Fibroblast of villous mesenchyme (primary cell): ENCODE measurements at regions not wholly inside any gene's neighbourhood (a gene's known extent, or its start where the extent isn't known, plus 50 kb on each side); places are given as distances from the start of the nearest gene placed in this dataset.
"Not testable (repeated sequence)": the region's sequence is repeated elsewhere in the genome, so short reads cannot be mapped to it uniquely, and the experiment has no call there.

Experiments used
- DNase-seq: peaks from one replicate; pipeline ENCODE4 v3.0.0-alpha.2; 2010; ENCODE audit warnings: low read depth
- H3K4me3 ChIP-seq: 2 replicates; pipeline ENCODE4 v1.5.1; 2011; ENCODE audit warnings: low read depth, mild to moderate bottlenecking, low read length
- TF ChIP-seq, protein P1 (sequence below): IDR thresholded peaks from 2 replicates; pipeline ENCODE4 v1.5.1; 2012; ENCODE audit warnings: low read depth, mild to moderate bottlenecking, low read length; ENCODE audit not compliant: insufficient read depth

- no peak for DNase-seq
- TF ChIP-seq, protein P1, sequence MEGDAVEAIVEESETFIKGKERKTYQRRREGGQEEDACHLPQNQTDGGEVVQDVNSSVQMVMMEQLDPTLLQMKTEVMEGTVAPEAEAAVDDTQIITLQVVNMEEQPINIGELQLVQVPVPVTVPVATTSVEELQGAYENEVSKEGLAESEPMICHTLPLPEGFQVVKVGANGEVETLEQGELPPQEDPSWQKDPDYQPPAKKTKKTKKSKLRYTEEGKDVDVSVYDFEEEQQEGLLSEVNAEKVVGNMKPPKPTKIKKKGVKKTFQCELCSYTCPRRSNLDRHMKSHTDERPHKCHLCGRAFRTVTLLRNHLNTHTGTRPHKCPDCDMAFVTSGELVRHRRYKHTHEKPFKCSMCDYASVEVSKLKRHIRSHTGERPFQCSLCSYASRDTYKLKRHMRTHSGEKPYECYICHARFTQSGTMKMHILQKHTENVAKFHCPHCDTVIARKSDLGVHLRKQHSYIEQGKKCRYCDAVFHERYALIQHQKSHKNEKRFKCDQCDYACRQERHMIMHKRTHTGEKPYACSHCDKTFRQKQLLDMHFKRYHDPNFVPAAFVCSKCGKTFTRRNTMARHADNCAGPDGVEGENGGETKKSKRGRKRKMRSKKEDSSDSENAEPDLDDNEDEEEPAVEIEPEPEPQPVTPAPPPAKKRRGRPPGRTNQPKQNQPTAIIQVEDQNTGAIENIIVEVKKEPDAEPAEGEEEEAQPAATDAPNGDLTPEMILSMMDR: no peak
- H3K4me3 ChIP-seq: no peak overlapping the region
Observed at GRCh38 chr9:87406543-87407166, 91.0 kb upstream of the DAPK1 start.

DNA sequence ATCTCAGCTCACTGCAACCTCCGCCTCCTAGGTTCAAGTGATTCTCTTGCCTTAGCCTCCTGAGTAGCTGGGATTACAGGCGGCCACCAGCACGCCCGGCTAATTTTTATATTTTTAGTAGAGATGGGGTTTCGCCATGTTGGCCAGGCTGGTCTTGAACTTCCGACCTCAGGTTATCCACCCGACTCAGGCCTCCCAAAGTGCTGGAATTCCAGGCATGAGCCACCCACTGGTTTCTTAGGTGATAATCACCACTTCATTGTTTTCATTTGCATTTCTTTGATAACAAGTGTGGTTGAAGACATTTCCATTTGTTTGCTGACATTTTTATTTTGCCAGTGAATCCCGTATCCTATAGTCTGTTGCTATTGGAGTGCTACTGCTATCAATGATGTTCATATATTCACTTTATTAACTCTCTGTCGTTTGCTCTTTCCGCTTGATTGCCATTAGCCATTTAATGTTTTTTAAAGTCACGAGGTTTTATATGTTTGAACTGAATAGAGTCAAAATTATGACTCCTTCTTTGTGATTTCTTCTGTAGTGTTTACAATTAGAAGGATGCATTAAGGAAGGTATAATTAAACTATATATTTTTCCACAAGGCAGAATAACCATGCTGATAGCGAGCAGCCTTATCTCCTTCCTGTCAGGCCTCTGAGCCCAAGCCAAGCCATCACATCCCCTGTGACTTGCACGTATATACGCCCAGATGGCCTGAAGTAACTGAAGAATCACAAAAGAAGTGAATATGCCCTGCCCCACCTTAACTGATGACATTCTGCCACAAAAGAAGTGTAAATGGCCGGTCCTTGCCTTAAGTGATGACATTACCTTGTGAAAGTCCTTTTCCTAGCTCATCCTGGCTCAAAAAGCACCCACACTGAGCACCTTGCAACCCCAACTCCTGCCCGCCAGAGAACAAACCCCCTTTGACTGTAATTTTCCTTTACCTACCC lies 87.3 kb upstream of the DAPK1 start:
- not testable (repeated sequence) for DNase-seq, H3K4me3 ChIP-seq

GRCh38 chr9:87420884-87421283 lies 76.8 kb upstream of the DAPK1 start:
- TF ChIP-seq, protein P1: no peak
- DNase-seq: no peak
- no peak overlapping the region for H3K4me3 ChIP-seq

- H3K4me3 ChIP-seq: no peak overlapping the region
- DNase-seq: no peak
Observed at GRCh38 chr9:87421734-87422133, 75.9 kb upstream of the DAPK1 start.

GRCh38 chr9:87422999-87423398 lies 74.7 kb upstream of the DAPK1 start:
- TF ChIP-seq, protein P1: peak; percentile 8
- H3K4me3 ChIP-seq: no peak overlapping the region
- DNase-seq: no peak

More at GRCh38 chr9:87421734-87422133, 75.9 kb upstream of the DAPK1 start:
- TF ChIP-seq, protein P1: no peak

DNA sequence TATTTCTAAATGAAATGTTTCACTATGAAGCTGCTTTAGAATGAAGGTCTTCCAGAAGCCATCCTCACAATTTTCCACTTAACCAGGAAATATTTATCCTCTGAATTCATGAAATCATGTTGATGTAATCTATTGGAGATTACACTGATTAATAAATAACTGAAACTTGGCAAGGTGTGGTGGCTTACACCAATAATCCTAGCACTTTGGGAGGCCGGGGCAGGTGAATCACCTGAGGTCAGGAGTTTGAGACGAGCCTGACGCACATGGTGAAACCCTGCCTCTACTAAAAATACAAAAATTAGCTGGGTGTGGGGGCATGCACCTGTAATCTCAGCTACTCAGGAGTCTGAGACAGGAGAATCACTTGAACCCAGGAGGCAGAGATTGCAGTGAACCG lies 73.8 kb upstream of the DAPK1 start:
- DNase-seq, H3K4me3 ChIP-seq: not testable (repeated sequence)

GRCh38 chr9:87425202-87425601 lies 72.5 kb upstream of the DAPK1 start:
- TF ChIP-seq, protein P1: no peak
- no peak overlapping the region for H3K4me3 ChIP-seq
- no peak for DNase-seq
